ENCODE measurements at regions not wholly inside any gene's neighbourhood (a gene's known extent, or its start where the extent isn't known, plus 50 kb on each side); places are given as distances from the start of the nearest gene placed in this dataset.

GRCh38 chr4:28636971-28637370 is 1776.3 kb downstream of the STIM2 start:
- no peak overlapping the region for H3K4me3 ChIP-seq
- no peaks in the 10 kb centered on the region for H3K4me1 ChIP-seq
- DNase-seq (ENCODE audit: low read depth in 1 of 2, low spot score in 1 of 2), result no peak
- CTCF ChIA-PET, result no interaction called here
- TF ChIP-seq FOXS1 (CRISPR knock-in tag; IDR thresholded peaks at IDR 0.05) (no peak), MYC (IDR thresholded peaks at IDR 0.05; ENCODE audit: borderline replicate concordance, low read length) (no peak), NPAS2 (CRISPR knock-in tag; IDR thresholded peaks at IDR 0.05; ENCODE audit: borderline replicate concordance) (no peak), BCL3 (IDR thresholded peaks at IDR 0.05) (no peak), RCOR1 (IDR thresholded peaks at IDR 0.05; ENCODE audit: low read depth, low read length) (no peak), HOXA7 (CRISPR knock-in tag; IDR thresholded peaks at IDR 0.05) (no peak), RFX5 (IDR thresholded peaks at IDR 0.05) (no peak)
- POLR2A ChIA-PET, result no interaction called here
- no peak for FAIRE-seq
- WGBS (ENCODE audit: missing lambda C conversion rate), result 10% methylated on average over 3 of the region's 3 CpGs
- no peak for ATAC-seq
- H3K27ac ChIP-seq, result no peak overlapping the region
- H3K9me3 ChIP-seq, result no peaks in the 10 kb centered on the region
- no peak overlapping the region for H3K4me2 ChIP-seq

- ChIA-PET CTCF (no interaction called here), POLR2A (no interaction called here)
- no peak overlapping the region for H3K4me2 ChIP-seq
- ATAC-seq (no peak), DNase-seq (ENCODE audit: low read depth in 1 of 2, low spot score in 1 of 2) (no peak), FAIRE-seq (no peak)
- 34% methylated on average over 2 of the region's 2 CpGs for WGBS (ENCODE audit: missing lambda C conversion rate)
- H3K27ac ChIP-seq, result no peak overlapping the region
- no peaks in the 10 kb centered on the region for H3K4me1 ChIP-seq
- H3K4me3 ChIP-seq, result no peak overlapping the region
- no peaks in the 10 kb centered on the region for H3K9me3 ChIP-seq
- TF ChIP-seq MAFK (IDR thresholded peaks at IDR 0.05; ENCODE audit: partially characterized antibody), result peak; percentile 31
- no peak for TF ChIP-seq CTCF (IDR thresholded peaks at IDR 0.05)
- TF ChIP-seq E2F6 (IDR thresholded peaks at IDR 0.05; ENCODE audit: borderline replicate concordance, low read depth), result no peak
These were observed 1779.1 kb downstream of the STIM2 start for GRCh38 chr4:28639747-28640146.

GRCh38 chr4:28654618-28655017 is 1794.0 kb downstream of the STIM2 start:
- no peaks in the 10 kb centered on the region for H3K9me3 ChIP-seq
- H3K4me2 ChIP-seq, result no peak overlapping the region
- FAIRE-seq, result no peak
- H3K4me3 ChIP-seq, result no peak overlapping the region
- no peak for TF ChIP-seq JUNB (IDR thresholded peaks at IDR 0.05)
- TF ChIP-seq FOSL2 (IDR thresholded peaks at IDR 0.05), result no peak
- TF ChIP-seq FOSL2 (CRISPR knock-in tag; IDR thresholded peaks at IDR 0.05), result no peak
- no peak for TF ChIP-seq USF2 (IDR thresholded peaks at IDR 0.05)
- TF ChIP-seq POLR2A (IDR thresholded peaks at IDR 0.05; ENCODE audit: low read length), result no peak
- TF ChIP-seq HOXB5 (CRISPR knock-in tag; IDR thresholded peaks at IDR 0.05), result no peak
- no peak for TF ChIP-seq ZC3H11A (IDR thresholded peaks at IDR 0.05)
- TF ChIP-seq TP53 (CRISPR knock-in tag; IDR thresholded peaks at IDR 0.05), result no peak
- TF ChIP-seq RAD21 (conservative IDR thresholded peaks at IDR 0.05 in 1 of 2, IDR thresholded peaks at IDR 0.05 in 1 of 2), result no peak
- TF ChIP-seq RARB (CRISPR knock-in tag; IDR thresholded peaks at IDR 0.05), result no peak
- TF ChIP-seq CEBPB (IDR thresholded peaks at IDR 0.05), result no peak
- no peak for TF ChIP-seq CHD2 (IDR thresholded peaks at IDR 0.05; ENCODE audit: low read length, partially characterized antibody)
- TF ChIP-seq MAZ (IDR thresholded peaks at IDR 0.05; ENCODE audit: borderline replicate concordance, low read depth, low read length), result no peak
- no peak for TF ChIP-seq NPAS2 (CRISPR knock-in tag; IDR thresholded peaks at IDR 0.05; ENCODE audit: borderline replicate concordance)
- TF ChIP-seq ZFP36 (IDR thresholded peaks at IDR 0.05; ENCODE audit: borderline replicate concordance, partially characterized antibody), result no peak
- no peak for TF ChIP-seq CHD4 (IDR thresholded peaks at IDR 0.05; ENCODE audit: borderline replicate concordance)
- no peak for TF ChIP-seq CTCF (IDR thresholded peaks at IDR 0.05)
- no peak for TF ChIP-seq FOSB (CRISPR knock-in tag; IDR thresholded peaks at IDR 0.05)
- TF ChIP-seq CBX8 (IDR thresholded peaks at IDR 0.05), result no peak
- no peak for TF ChIP-seq KDM1A (IDR thresholded peaks at IDR 0.05; ENCODE audit: low read depth)
- ATAC-seq, result no peak
- POLR2A ChIA-PET, result no interaction called here
- CTCF ChIA-PET, result no interaction called here
- DNase-seq (ENCODE audit: low read depth in 1 of 2, low spot score in 1 of 2), result no peak
- H3K4me1 ChIP-seq, result no peaks in the 10 kb centered on the region
- WGBS (ENCODE audit: missing lambda C conversion rate), result 5% methylated on average over 3 of the region's 3 CpGs
- H3K27ac ChIP-seq, result no peak overlapping the region
